Prostate gland (tissue), 2 donors: ENCODE measurements at regions not wholly inside any gene's neighbourhood (a gene's known extent, or its start where the extent isn't known, plus 50 kb on each side); places are given as distances from the start of the nearest gene placed in this dataset.

Experiments used
- DNase-seq: peaks from one replicate; pipeline ENCODE4 v3.0.0-alpha.2; 2019; ENCODE audit warnings: low spot score
- H3K27ac ChIP-seq, 2 donors: fragments of 200-600 bp; sonication (generic); 2 replicates each; pipeline ENCODE4 v1.5.1; 2017 to 2019
- H3K27me3 ChIP-seq: fragments of 200-600 bp; sonication (generic); replicated peaks from 2 replicates; pipeline ENCODE4 v1.5.1; 2019; ENCODE audit not compliant: insufficient read depth
- H3K36me3 ChIP-seq, 2 donors: fragments of 200-600 bp; sonication (generic); 1 replicate in 1 of 2; 2 replicates in 1 of 2; pipeline versions ENCODE4 v1.5.1 to v1.8.1; 2017 to 2019
- H3K4me1 ChIP-seq: fragments of 200-600 bp; sonication (generic); replicated peaks from 2 replicates; pipeline ENCODE4 v1.5.1; 2019
- H3K4me3 ChIP-seq, 2 donors: fragments of 200-600 bp; sonication (generic); 2 replicates each; pipeline ENCODE4 v1.5.1; 2017 to 2019
- H3K9me3 ChIP-seq: fragments of 200-600 bp; sonication (generic); 2 replicates; pipeline ENCODE4 v1.5.1; 2017
- POLR2A ChIP-seq: fragments of 450-650 bp; IDR thresholded peaks from one replicate; pipeline ENCODE4 v1.6.1; 2016; ENCODE audit warnings: antibody characterized with exemption, mild to moderate bottlenecking
- POLR2AphosphoS5 ChIP-seq: sonication (generic); formaldehyde crosslinking; IDR thresholded peaks from one replicate; pipeline ENCODE4 v1.6.1; 2017; ENCODE audit warnings: antibody characterized with exemption
- WGBS: methylation state at CpG from one replicate; pipeline ENCODE4 v1.1.5; 2018; 5-methylcytosine and 5-hydroxymethylcytosine counted together
- intact Hi-C: fragments of 100-400 bp; cut with DNase I; formaldehyde crosslinking; loops from one replicate; pipeline ENCODE4 v1.14.2; 2022
- TF ChIP-seq, protein P1 (sequence below), 4 experiments: fragments of 200-600 bp in 2 of 4; fragments of 450-650 bp in 2 of 4; sonication (generic) in 2 of 4; IDR thresholded peaks; 1 replicate in 3 of 4; 2 replicates in 1 of 4; pipeline ENCODE4 v1.5.1; 2016 to 2019; ENCODE audit warnings: antibody characterized with exemption in 4 of 4, mild to moderate bottlenecking in 2 of 4, moderate library complexity in 2 of 4

DNA sequence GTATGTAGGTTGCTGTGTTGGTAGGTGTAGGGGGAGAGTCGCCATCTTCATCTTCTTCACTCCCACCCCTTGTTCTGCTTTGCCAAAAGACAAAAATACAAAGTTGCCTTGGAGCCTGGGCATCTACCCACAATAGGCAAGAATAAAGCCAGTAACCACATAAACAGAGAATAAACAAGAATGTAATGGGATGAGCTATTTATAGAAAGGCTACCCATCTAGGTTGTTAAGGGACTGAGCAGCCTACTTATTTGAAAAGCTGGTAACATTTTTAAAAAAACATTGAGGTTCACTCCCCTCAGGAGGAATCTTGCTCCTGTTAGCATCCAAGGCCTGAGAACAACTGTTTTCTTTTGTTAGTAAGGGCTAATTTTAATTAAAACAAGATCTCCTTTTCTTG, 301.4 kb upstream of the STXBP5 start:
- H3K4me3 ChIP-seq, result no peak overlapping the region
- no peaks in the 10 kb centered on the region for H3K36me3 ChIP-seq
- no peak overlapping the region for H3K27ac ChIP-seq
- no peaks in the 10 kb centered on the region for H3K9me3 ChIP-seq
- peaks cover 2% of the 10 kb centered on the region for H3K4me1 ChIP-seq
- DNase-seq, result no peak
- intact Hi-C loops, result no loop called here
- TF ChIP-seq, protein P1, sequence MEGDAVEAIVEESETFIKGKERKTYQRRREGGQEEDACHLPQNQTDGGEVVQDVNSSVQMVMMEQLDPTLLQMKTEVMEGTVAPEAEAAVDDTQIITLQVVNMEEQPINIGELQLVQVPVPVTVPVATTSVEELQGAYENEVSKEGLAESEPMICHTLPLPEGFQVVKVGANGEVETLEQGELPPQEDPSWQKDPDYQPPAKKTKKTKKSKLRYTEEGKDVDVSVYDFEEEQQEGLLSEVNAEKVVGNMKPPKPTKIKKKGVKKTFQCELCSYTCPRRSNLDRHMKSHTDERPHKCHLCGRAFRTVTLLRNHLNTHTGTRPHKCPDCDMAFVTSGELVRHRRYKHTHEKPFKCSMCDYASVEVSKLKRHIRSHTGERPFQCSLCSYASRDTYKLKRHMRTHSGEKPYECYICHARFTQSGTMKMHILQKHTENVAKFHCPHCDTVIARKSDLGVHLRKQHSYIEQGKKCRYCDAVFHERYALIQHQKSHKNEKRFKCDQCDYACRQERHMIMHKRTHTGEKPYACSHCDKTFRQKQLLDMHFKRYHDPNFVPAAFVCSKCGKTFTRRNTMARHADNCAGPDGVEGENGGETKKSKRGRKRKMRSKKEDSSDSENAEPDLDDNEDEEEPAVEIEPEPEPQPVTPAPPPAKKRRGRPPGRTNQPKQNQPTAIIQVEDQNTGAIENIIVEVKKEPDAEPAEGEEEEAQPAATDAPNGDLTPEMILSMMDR (IDR thresholded peaks at IDR 0.05), result no peak
- no peak for TF ChIP-seq POLR2AphosphoS5
- no peak for TF ChIP-seq POLR2A
- 90% methylated on average over 1 of the region's 1 CpG for WGBS
- H3K27me3 ChIP-seq, result no peaks in the 10 kb centered on the region

DNA sequence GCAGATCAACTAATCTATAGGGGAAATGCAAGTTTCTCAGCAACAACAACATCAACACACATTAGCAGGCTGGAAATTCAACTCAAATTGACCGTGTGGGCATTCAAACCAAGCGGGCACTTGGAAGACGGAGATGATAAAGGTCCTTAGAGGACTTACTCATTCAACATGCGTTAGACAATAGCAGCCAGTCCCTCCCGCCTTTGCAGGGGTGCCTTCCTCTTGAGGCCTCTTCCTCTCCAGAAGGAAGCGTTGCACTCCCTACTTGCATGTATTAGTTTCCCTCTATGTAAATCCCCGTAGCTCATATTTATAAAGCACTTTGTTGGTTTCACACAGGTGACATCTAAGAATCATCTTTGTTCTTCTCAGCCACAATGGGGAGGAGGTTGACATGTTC, 300.8 kb upstream of the STXBP5 start:
- Histone ChIP-seq H3K4me1 (peaks cover 2% of the 10 kb centered on the region), H3K4me3 (no peak overlapping the region), H3K27me3 (no peaks in the 10 kb centered on the region), H3K9me3 (no peaks in the 10 kb centered on the region), H3K27ac (no peak overlapping the region), H3K36me3 (no peaks in the 10 kb centered on the region)
- 95% methylated on average over 7 of the region's 7 CpGs for WGBS
- DNase-seq, result no peak
- TF ChIP-seq, protein P1 (IDR thresholded peaks at IDR 0.05), result no peak
- TF ChIP-seq POLR2AphosphoS5, result no peak
- no peak for TF ChIP-seq POLR2A
- intact Hi-C loops, result no loop called here

DNA sequence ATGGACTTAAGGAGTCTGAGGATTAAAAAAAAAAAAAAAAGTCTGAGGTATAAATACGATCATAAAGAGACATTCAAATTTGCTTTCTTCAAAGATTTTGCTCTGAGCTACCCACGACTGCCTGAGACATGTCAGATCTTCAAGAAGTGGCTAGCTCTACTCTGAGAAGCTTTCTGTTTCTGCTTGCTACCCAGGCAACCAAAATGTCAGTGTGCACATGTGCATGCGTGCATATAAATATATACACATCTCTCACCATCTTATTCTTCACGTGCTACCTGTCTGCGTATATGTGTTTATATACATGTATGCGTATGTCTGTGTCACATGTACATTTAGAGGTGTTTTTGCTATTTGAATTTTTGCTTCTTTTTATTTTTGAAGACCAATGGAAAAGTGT, 299.6 kb upstream of the STXBP5 start:
- H3K36me3 ChIP-seq, result no peaks in the 10 kb centered on the region
- no peak for DNase-seq
- no peaks in the 10 kb centered on the region for H3K9me3 ChIP-seq
- intact Hi-C loops, result no loop called here
- no peak for TF ChIP-seq POLR2A
- TF ChIP-seq, protein P1 (IDR thresholded peaks at IDR 0.05), result no peak
- no peak for TF ChIP-seq POLR2AphosphoS5
- 58% methylated on average over 6 of the region's 6 CpGs for WGBS
- no peak overlapping the region for H3K27ac ChIP-seq
- peaks cover 2% of the 10 kb centered on the region for H3K4me1 ChIP-seq
- no peaks in the 10 kb centered on the region for H3K27me3 ChIP-seq
- no peak overlapping the region for H3K4me3 ChIP-seq

DNA sequence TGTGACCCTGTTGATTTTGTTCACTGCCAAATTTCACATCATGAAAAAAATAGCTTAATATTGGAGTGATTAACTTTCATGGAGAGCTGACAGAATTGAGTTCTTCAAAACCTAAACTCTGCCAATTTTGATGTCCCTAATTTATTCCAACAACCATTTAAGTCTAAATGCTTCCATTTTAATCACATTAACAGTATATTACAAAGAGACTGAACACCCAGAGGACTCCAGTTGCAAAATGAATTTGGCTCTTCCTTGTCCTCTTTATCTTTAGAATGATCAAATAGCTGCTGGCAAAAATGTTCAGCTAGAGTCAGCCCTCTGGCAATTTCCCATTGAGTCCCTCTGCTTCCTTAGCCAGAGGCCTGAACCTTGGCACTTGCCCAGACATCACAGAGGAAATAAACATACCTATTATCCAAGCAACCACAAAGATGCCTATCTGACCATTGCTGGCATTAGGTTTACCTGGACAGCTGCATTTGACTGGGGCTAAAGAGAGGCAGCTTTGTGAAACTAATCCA, 299.0 kb upstream of the STXBP5 start:
- intact Hi-C loops, result no loop called here
- Histone ChIP-seq H3K27me3 (no peaks in the 10 kb centered on the region), H3K4me3 (no peak overlapping the region), H3K36me3 (no peaks in the 10 kb centered on the region), H3K4me1 (peaks cover 2% of the 10 kb centered on the region), H3K27ac (no peak overlapping the region), H3K9me3 (no peaks in the 10 kb centered on the region)
- peak; percentile 88 for DNase-seq
- TF ChIP-seq POLR2A, result no peak
- TF ChIP-seq POLR2AphosphoS5, result peak; percentile 80

DNA sequence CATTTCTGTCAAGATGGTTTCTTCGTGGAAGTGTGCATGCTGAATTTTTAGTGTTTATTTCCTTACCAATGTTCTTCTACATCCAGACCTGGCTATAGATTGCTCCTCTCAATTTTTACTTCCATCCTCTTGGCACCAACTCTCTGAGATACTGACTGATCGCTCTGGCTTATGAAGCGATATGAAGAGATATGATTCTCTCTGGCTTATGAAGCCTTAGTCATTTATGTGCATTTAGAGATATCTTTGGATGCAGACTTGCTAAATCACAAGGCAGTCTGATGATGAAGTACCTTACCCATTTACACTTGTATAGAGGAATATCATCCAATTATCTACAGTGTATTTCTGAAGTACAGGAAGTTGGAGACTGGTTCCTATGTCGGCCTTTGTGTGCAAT, 295.4 kb upstream of the STXBP5 start:
- intact Hi-C loops, result no loop called here
- TF ChIP-seq, protein P1 (IDR thresholded peaks at IDR 0.05), result no peak
- TF ChIP-seq POLR2A (no peak), POLR2AphosphoS5 (no peak)

More for the DNA sequence above, 295.4 kb upstream of the STXBP5 start:
- Histone ChIP-seq H3K36me3 (no peaks in the 10 kb centered on the region), H3K9me3 (no peaks in the 10 kb centered on the region), H3K27ac (no peak overlapping the region), H3K4me3 (no peak overlapping the region), H3K27me3 (no peaks in the 10 kb centered on the region), H3K4me1 (peaks cover 2% of the 10 kb centered on the region)
- 88% methylated on average over 4 of the region's 4 CpGs for WGBS
- no peak for DNase-seq
